GM23338 (cell line): ENCODE measurements at regions not wholly inside any gene's neighbourhood (a gene's known extent, or its start where the extent isn't known, plus 50 kb on each side); places are given as distances from the start of the nearest gene placed in this dataset.
A peak's percentile ranks its signal among the peaks of the same experiment; 100 is the strongest.

Experiments used
- ATAC-seq: fragments of 200-7000 bp; cut with Tn5 transposase; 3 replicates; pipeline ENCODE4 v1.9.1; 2020
- DNase-seq: peaks from one replicate; pipeline ENCODE4 v3.0.0-alpha.2; 2015; ENCODE audit warnings: low spot score
- H2AFZ ChIP-seq: fragments of 200-600 bp; sonication (generic); 2 replicates; pipeline ENCODE4 v1.8.0; 2016; ENCODE audit warnings: antibody characterized with exemption, mild to moderate bottlenecking, moderate library complexity
- H3F3A ChIP-seq: fragments of 200-600 bp; sonication (generic); replicated peaks from 2 replicates; pipeline ENCODE4 v1.8.0; 2017; ENCODE audit warnings: antibody characterized with exemption, mixed run types, low read depth
- H3K27ac ChIP-seq: fragments of 200-600 bp; sonication (generic); 2 replicates; pipeline ENCODE4 v1.6.1; 2016; ENCODE audit warnings: low read depth
- H3K27me3 ChIP-seq: fragments of 200-600 bp; sonication (generic); 2 replicates; pipeline ENCODE4 v1.8.0; 2016; ENCODE audit warnings: mild to moderate bottlenecking, mixed run types, moderate library complexity; ENCODE audit not compliant: insufficient read depth
- H3K36me3 ChIP-seq: fragments of 200-600 bp; sonication (generic); 2 replicates; pipeline ENCODE4 v1.8.0; 2016; ENCODE audit warnings: mild to moderate bottlenecking; ENCODE audit not compliant: insufficient read depth
- H3K4me1 ChIP-seq: fragments of 200-600 bp; sonication (generic); 2 replicates; pipeline ENCODE4 v1.8.0; 2016; ENCODE audit warnings: mild to moderate bottlenecking, moderate library complexity; ENCODE audit not compliant: insufficient read depth
- H3K4me2 ChIP-seq: fragments of 200-600 bp; sonication (generic); 2 replicates; pipeline ENCODE4 v1.7.1; 2017; ENCODE audit warnings: mixed run types
- H3K4me3 ChIP-seq: fragments of 200-600 bp; sonication (generic); 2 replicates; pipeline ENCODE4 v1.6.1; 2016; ENCODE audit warnings: mixed run types
- H3K79me2 ChIP-seq: fragments of 200-600 bp; sonication (generic); replicated peaks from 2 replicates; pipeline ENCODE4 v1.8.0; 2017; ENCODE audit warnings: mild to moderate bottlenecking; ENCODE audit not compliant: insufficient read depth
- H3K9me2 ChIP-seq: fragments of 200-600 bp; sonication (generic); 2 replicates; pipeline ENCODE4 v1.8.0; 2017; ENCODE audit not compliant: insufficient read depth
- H4K20me1 ChIP-seq: fragments of 200-600 bp; sonication (generic); replicated peaks from 2 replicates; pipeline ENCODE4 v1.8.0; 2017; ENCODE audit warnings: mild to moderate bottlenecking; ENCODE audit not compliant: insufficient read depth
- H3K27ac Mint-ChIP-seq: 2 replicates; pipeline ENCODE4 v1.8.0; 2020; ENCODE audit warnings: inconsistent platforms, mild to moderate bottlenecking, moderate library complexity, mixed read lengths
- H3K27me3 Mint-ChIP-seq: 3 replicates; pipeline ENCODE4 v1.8.0; 2022; ENCODE audit warnings: low read depth, mild to moderate bottlenecking, moderate library complexity, mixed read lengths, inconsistent platforms; ENCODE audit not compliant: insufficient read depth, poor library complexity
- H3K36me3 Mint-ChIP-seq: 3 replicates; pipeline ENCODE4 v1.8.0; 2021; ENCODE audit warnings: low read depth, mild to moderate bottlenecking, inconsistent platforms, moderate library complexity, mixed read lengths
- H3K4me1 Mint-ChIP-seq: 3 replicates; pipeline ENCODE4 v1.8.0; 2020; ENCODE audit warnings: mild to moderate bottlenecking, inconsistent platforms, mixed read lengths
- H3K4me3 Mint-ChIP-seq: 3 replicates; pipeline ENCODE4 v1.8.0; 2021; ENCODE audit warnings: moderate library complexity, mild to moderate bottlenecking, inconsistent platforms, mixed read lengths
- H3K9me3 Mint-ChIP-seq: 3 replicates; pipeline ENCODE4 v1.8.0; 2020; ENCODE audit warnings: moderate library complexity, mild to moderate bottlenecking, inconsistent platforms, mixed read lengths
- CREB1 ChIP-seq: fragments of 250-450 bp; sonication (Bioruptor Pico); IDR thresholded peaks from 2 replicates; pipeline ENCODE4 v1.5.0; 2020; ENCODE audit warnings: low read depth, mild to moderate bottlenecking, moderate library complexity
- CTCF ChIP-seq, 2 experiments: fragments of 200-600 bp in 1 of 2; sonication (generic) in 1 of 2; conservative IDR thresholded peaks; 2 replicates each; pipeline versions ENCODE4 v1.5.1 to v1.6.1; 2016 to 2017; ENCODE audit warnings: antibody characterized with exemption in 2 of 2, low read depth in 2 of 2, mild to moderate bottlenecking in 2 of 2, moderate library complexity in 1 of 2
- ETS1 ChIP-seq: IDR thresholded peaks from 2 replicates; pipeline ENCODE4 v1.6.1; 2016; ENCODE audit warnings: antibody characterized with exemption
- EZH2 ChIP-seq: fragments of 200-600 bp; sonication (generic); IDR thresholded peaks from one replicate; pipeline ENCODE4 v1.8.0; 2017; ENCODE audit warnings: antibody characterized with exemption, mild to moderate bottlenecking, low read depth; ENCODE audit not compliant: unreplicated experiment
- EZH2phosphoT487 ChIP-seq: fragments of 200-600 bp; sonication (generic); IDR thresholded peaks from one replicate; pipeline ENCODE4 v1.8.1; 2018; ENCODE audit warnings: antibody characterized with exemption; ENCODE audit not compliant: unreplicated experiment
- JUNB ChIP-seq: IDR thresholded peaks from one replicate; pipeline ENCODE4 v1.6.1; 2016; ENCODE audit warnings: antibody characterized with exemption; ENCODE audit not compliant: unreplicated experiment
- NANOG ChIP-seq: IDR thresholded peaks from 2 replicates; pipeline ENCODE4 v1.6.1; 2016; ENCODE audit warnings: antibody characterized with exemption, borderline replicate concordance
- POLR2AphosphoS5 ChIP-seq: IDR thresholded peaks from 2 replicates; pipeline ENCODE4 v1.6.1; 2016; ENCODE audit warnings: antibody characterized with exemption, low read depth
- STAT1 ChIP-seq: IDR thresholded peaks from one replicate; pipeline ENCODE4 v1.6.1; 2016; ENCODE audit warnings: antibody characterized with exemption; ENCODE audit not compliant: unreplicated experiment
- ZNF114 ChIP-seq: fragments of 250-450 bp; sonication (Bioruptor Pico); IDR thresholded peaks from 2 replicates; pipeline ENCODE4 v1.5.0; 2020; ENCODE audit warnings: mild to moderate bottlenecking, moderate library complexity
- ZNF331 ChIP-seq: fragments of 250-450 bp; sonication (Bioruptor Pico); IDR thresholded peaks from 2 replicates; pipeline ENCODE4 v1.5.0; 2020; ENCODE audit warnings: low read depth, mild to moderate bottlenecking, moderate library complexity
- TF ChIP-seq, protein P1 (sequence below): IDR thresholded peaks from one replicate; pipeline ENCODE4 v1.6.1; 2018; ENCODE audit warnings: antibody characterized with exemption; ENCODE audit not compliant: unreplicated experiment

GRCh38 chr5:147989994-147990393 is 73.8 kb upstream of the SPINK5 start (continued):
- no peak for TF ChIP-seq ETS1
- TF ChIP-seq CTCF (conservative IDR thresholded peaks at IDR 0.05; ENCODE audit: low read depth in 2 of 2): no peak

- Histone ChIP-seq H3K4me1 (peaks cover 4% of the 10 kb centered on the region; the same call in 1 of the 2 replicates), H2AFZ (no peak overlapping the region), H3K9me2 (no peaks in the 10 kb centered on the region), H4K20me1 (no peaks in the 10 kb centered on the region), H3K27ac (no peak overlapping the region), H3K4me2 (no peak overlapping the region; the same call in 1 of the 2 replicates), H3K36me3 (no peaks in the 10 kb centered on the region), H3F3A (no peaks in the 10 kb centered on the region), H3K27me3 (no peaks in the 10 kb centered on the region), H3K79me2 (no peaks in the 10 kb centered on the region), H3K4me3 (no peak overlapping the region)
- no peak for ATAC-seq
- Mint-ChIP-seq H3K36me3 (no peaks in the 10 kb centered on the region), H3K27ac (peak overlapping the region; percentile 54; the same call in 1 of the 2 replicates), H3K4me3 (no peak overlapping the region), H3K9me3 (no peaks in the 10 kb centered on the region), H3K27me3 (no peaks in the 10 kb centered on the region), H3K4me1 (peaks cover 7% of the 10 kb centered on the region; the same call in 2 of the 3 replicates)
- TF ChIP-seq STAT1 (no peak), JUNB (no peak), POLR2AphosphoS5 (no peak), EZH2phosphoT487 (no peak), ZNF114 (no peak), ETS1 (no peak), EZH2 (no peak), NANOG (no peak)
- no peak for DNase-seq
Measured at GRCh38 chr5:147989239-147989638, 74.5 kb upstream of the SPINK5 start.

DNA sequence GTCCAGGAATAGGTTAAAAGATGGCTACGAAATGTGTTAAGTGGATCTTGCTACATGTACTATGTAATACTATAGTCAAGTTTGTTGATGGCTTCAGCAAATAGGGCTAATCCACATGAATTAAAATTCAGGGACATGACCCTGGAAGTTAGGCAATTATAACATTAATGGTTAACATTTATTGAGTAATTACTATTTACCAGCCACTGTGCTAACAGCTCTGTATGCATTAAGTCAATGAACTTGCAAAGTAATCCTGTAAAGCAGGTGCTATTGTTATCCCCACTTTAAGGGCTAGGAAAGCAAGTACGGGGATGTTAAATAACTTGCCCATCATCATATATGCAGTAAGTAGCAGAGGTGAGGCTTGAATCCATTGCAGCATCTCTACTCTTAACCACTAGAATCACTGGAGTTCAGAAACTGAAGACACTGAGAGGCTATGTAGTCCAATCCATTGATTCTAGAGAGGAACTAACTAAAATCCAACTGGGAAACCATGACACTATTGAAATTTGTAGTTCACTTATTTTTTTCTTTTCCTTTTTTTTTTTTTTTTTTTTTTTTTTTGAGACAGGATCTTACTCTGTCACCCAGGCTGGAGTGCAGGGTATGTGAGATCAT is 77.5 kb upstream of the SPINK5 start:
- Histone ChIP-seq H3K4me1 (peaks cover 4% of the 10 kb centered on the region; the same call in 1 of the 2 replicates), H3K9me2 (no peaks in the 10 kb centered on the region), H3K79me2 (no peaks in the 10 kb centered on the region), H2AFZ (no peak overlapping the region), H4K20me1 (no peaks in the 10 kb centered on the region), H3K27ac (no peak overlapping the region), H3K27me3 (no peaks in the 10 kb centered on the region), H3K4me2 (no peak overlapping the region), H3F3A (no peaks in the 10 kb centered on the region), H3K4me3 (no peak overlapping the region), H3K36me3 (no peaks in the 10 kb centered on the region)
- Mint-ChIP-seq H3K4me1 (peaks cover 7% of the 10 kb centered on the region; the same call in 2 of the 3 replicates), H3K27ac (no peak overlapping the region), H3K4me3 (no peak overlapping the region), H3K27me3 (no peaks in the 10 kb centered on the region), H3K36me3 (no peaks in the 10 kb centered on the region), H3K9me3 (no peaks in the 10 kb centered on the region)
- DNase-seq (no peak), ATAC-seq (no peak)
- no peak for TF ChIP-seq CREB1 (CRISPR knock-in tag)
- no peak for TF ChIP-seq EZH2
- no peak for TF ChIP-seq JUNB
- no peak for TF ChIP-seq CTCF (conservative IDR thresholded peaks at IDR 0.05; ENCODE audit: low read depth in 2 of 2)
- TF ChIP-seq, protein P1, sequence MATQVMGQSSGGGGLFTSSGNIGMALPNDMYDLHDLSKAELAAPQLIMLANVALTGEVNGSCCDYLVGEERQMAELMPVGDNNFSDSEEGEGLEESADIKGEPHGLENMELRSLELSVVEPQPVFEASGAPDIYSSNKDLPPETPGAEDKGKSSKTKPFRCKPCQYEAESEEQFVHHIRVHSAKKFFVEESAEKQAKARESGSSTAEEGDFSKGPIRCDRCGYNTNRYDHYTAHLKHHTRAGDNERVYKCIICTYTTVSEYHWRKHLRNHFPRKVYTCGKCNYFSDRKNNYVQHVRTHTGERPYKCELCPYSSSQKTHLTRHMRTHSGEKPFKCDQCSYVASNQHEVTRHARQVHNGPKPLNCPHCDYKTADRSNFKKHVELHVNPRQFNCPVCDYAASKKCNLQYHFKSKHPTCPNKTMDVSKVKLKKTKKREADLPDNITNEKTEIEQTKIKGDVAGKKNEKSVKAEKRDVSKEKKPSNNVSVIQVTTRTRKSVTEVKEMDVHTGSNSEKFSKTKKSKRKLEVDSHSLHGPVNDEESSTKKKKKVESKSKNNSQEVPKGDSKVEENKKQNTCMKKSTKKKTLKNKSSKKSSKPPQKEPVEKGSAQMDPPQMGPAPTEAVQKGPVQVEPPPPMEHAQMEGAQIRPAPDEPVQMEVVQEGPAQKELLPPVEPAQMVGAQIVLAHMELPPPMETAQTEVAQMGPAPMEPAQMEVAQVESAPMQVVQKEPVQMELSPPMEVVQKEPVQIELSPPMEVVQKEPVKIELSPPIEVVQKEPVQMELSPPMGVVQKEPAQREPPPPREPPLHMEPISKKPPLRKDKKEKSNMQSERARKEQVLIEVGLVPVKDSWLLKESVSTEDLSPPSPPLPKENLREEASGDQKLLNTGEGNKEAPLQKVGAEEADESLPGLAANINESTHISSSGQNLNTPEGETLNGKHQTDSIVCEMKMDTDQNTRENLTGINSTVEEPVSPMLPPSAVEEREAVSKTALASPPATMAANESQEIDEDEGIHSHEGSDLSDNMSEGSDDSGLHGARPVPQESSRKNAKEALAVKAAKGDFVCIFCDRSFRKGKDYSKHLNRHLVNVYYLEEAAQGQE: no peak
- no peak for TF ChIP-seq ZNF331 (CRISPR knock-in tag)
- no peak for TF ChIP-seq ZNF114
